GM18870 (cell line): ENCODE measurements at regions not wholly inside any gene's neighbourhood (a gene's known extent, or its start where the extent isn't known, plus 50 kb on each side); places are given as distances from the start of the nearest gene placed in this dataset.

Source experiments
- ATAC-seq: cut with Tn5 transposase; IDR thresholded peaks from one replicate; pipeline ENCODE4 v1.9.1; 2021; ENCODE audit warnings: moderate library complexity; ENCODE audit not compliant: unreplicated experiment

- no peak for ATAC-seq
These were observed 205.8 kb upstream of the NRXN1 start for GRCh38 chr2:51237626-51238271.

- ATAC-seq, result no peak
These were observed 200.1 kb upstream of the NRXN1 start for GRCh38 chr2:51232027-51232426.

GRCh38 chr2:51231071-51231470, 199.1 kb upstream of the NRXN1 start:
- ATAC-seq, result no peak

GRCh38 chr2:51225377-51225776, 193.4 kb upstream of the NRXN1 start:
- no peak for ATAC-seq

GRCh38 chr2:51224790-51225189, 192.9 kb upstream of the NRXN1 start:
- ATAC-seq, result no peak

- no peak for ATAC-seq
These were observed 190.2 kb upstream of the NRXN1 start for GRCh38 chr2:51222106-51222505.

- ATAC-seq, result no peak
These were observed 188.7 kb upstream of the NRXN1 start for GRCh38 chr2:51220606-51221005.

- ATAC-seq, result no peak
These were observed 188.1 kb upstream of the NRXN1 start for GRCh38 chr2:51220080-51220479.

- no peak for ATAC-seq
These were observed 187.5 kb upstream of the NRXN1 start for GRCh38 chr2:51219468-51219867.

GRCh38 chr2:51218047-51218446, 186.1 kb upstream of the NRXN1 start:
- ATAC-seq, result no peak

- ATAC-seq, result no peak
These were observed 181.9 kb upstream of the NRXN1 start for GRCh38 chr2:51213826-51214225.

- no peak for ATAC-seq
These were observed 180.4 kb upstream of the NRXN1 start for GRCh38 chr2:51212374-51212773.

GRCh38 chr2:51208521-51208920, 176.6 kb upstream of the NRXN1 start:
- no peak for ATAC-seq

GRCh38 chr2:51201295-51201694, 169.4 kb upstream of the NRXN1 start:
- ATAC-seq, result no peak

- no peak for ATAC-seq
These were observed 162.7 kb upstream of the NRXN1 start for GRCh38 chr2:51194656-51195055.

GRCh38 chr2:51170273-51170672, 138.3 kb upstream of the NRXN1 start:
- no peak for ATAC-seq

GRCh38 chr2:51165534-51166260, 133.8 kb upstream of the NRXN1 start:
- no peak for ATAC-seq

- no peak for ATAC-seq
These were observed 126.3 kb upstream of the NRXN1 start for GRCh38 chr2:51158251-51158650.

GRCh38 chr2:51153236-51153635, 121.3 kb upstream of the NRXN1 start:
- no peak for ATAC-seq

GRCh38 chr2:51151490-51152140, 119.7 kb upstream of the NRXN1 start:
- no peak for ATAC-seq

GRCh38 chr2:51149725-51150124, 117.8 kb upstream of the NRXN1 start:
- ATAC-seq, result no peak

- no peak for ATAC-seq
These were observed 113.8 kb upstream of the NRXN1 start for GRCh38 chr2:51145761-51146160.
